ENCODE measurements at regions not wholly inside any gene's neighbourhood (a gene's known extent, or its start where the extent isn't known, plus 50 kb on each side); places are given as distances from the start of the nearest gene placed in this dataset.

- DNase-seq (ENCODE audit: extremely low read depth, insufficient read length): no peak
- Histone ChIP-seq H3K27me3 (replicated peaks; ENCODE audit: control insufficient read depth, insufficient read depth, low read length) (no peaks in the 10 kb centered on the region), H3K4me3 (replicated peaks; ENCODE audit: low read depth, low read length) (no peak overlapping the region), H3K36me3 (ENCODE audit: control insufficient read depth, insufficient read depth, low read length) (no peaks in the 10 kb centered on the region)
- TF ChIP-seq, protein P1, sequence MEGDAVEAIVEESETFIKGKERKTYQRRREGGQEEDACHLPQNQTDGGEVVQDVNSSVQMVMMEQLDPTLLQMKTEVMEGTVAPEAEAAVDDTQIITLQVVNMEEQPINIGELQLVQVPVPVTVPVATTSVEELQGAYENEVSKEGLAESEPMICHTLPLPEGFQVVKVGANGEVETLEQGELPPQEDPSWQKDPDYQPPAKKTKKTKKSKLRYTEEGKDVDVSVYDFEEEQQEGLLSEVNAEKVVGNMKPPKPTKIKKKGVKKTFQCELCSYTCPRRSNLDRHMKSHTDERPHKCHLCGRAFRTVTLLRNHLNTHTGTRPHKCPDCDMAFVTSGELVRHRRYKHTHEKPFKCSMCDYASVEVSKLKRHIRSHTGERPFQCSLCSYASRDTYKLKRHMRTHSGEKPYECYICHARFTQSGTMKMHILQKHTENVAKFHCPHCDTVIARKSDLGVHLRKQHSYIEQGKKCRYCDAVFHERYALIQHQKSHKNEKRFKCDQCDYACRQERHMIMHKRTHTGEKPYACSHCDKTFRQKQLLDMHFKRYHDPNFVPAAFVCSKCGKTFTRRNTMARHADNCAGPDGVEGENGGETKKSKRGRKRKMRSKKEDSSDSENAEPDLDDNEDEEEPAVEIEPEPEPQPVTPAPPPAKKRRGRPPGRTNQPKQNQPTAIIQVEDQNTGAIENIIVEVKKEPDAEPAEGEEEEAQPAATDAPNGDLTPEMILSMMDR (IDR thresholded peaks at IDR 0.05; ENCODE audit: insufficient read depth, low read length, poor library complexity, severe bottlenecking): no peak
These were observed 91.5 kb downstream of the MEX3B start for GRCh38 chr15:81954158-81954783.

- Histone ChIP-seq H3K36me3 (ENCODE audit: control insufficient read depth, insufficient read depth, low read length) (no peaks in the 10 kb centered on the region), H3K27me3 (replicated peaks; ENCODE audit: control insufficient read depth, insufficient read depth, low read length) (no peaks in the 10 kb centered on the region), H3K4me3 (replicated peaks; ENCODE audit: low read depth, low read length) (no peak overlapping the region)
- no peak for DNase-seq (ENCODE audit: extremely low read depth, insufficient read length)
- TF ChIP-seq, protein P1 (IDR thresholded peaks at IDR 0.05; ENCODE audit: insufficient read depth, low read length, poor library complexity, severe bottlenecking): no peak
These were observed 94.9 kb downstream of the MEX3B start for GRCh38 chr15:81950841-81951414.

GRCh38 chr15:81948751-81949150, 97.1 kb downstream of the MEX3B start:
- no peaks in the 10 kb centered on the region for H3K36me3 ChIP-seq (ENCODE audit: control insufficient read depth, insufficient read depth, low read length)
- no peak overlapping the region for H3K4me3 ChIP-seq (replicated peaks; ENCODE audit: low read depth, low read length)
- no peaks in the 10 kb centered on the region for H3K27me3 ChIP-seq (replicated peaks; ENCODE audit: control insufficient read depth, insufficient read depth, low read length)
- peak; percentile 12 for DNase-seq (ENCODE audit: extremely low read depth, insufficient read length)
- TF ChIP-seq, protein P1 (IDR thresholded peaks at IDR 0.05; ENCODE audit: insufficient read depth, low read length, poor library complexity, severe bottlenecking): no peak

- no peaks in the 10 kb centered on the region for H3K27me3 ChIP-seq (replicated peaks; ENCODE audit: control insufficient read depth, insufficient read depth, low read length)
- TF ChIP-seq, protein P1 (IDR thresholded peaks at IDR 0.05; ENCODE audit: insufficient read depth, low read length, poor library complexity, severe bottlenecking): no peak
- H3K36me3 ChIP-seq (ENCODE audit: control insufficient read depth, insufficient read depth, low read length): no peaks in the 10 kb centered on the region
- H3K4me3 ChIP-seq (replicated peaks; ENCODE audit: low read depth, low read length): no peak overlapping the region
- DNase-seq (ENCODE audit: extremely low read depth, insufficient read length): no peak
These were observed 97.6 kb downstream of the MEX3B start for GRCh38 chr15:81948222-81948621.

- DNase-seq (ENCODE audit: extremely low read depth, insufficient read length): no peak
- TF ChIP-seq, protein P1 (IDR thresholded peaks at IDR 0.05; ENCODE audit: insufficient read depth, low read length, poor library complexity, severe bottlenecking): no peak
- Histone ChIP-seq H3K4me3 (replicated peaks; ENCODE audit: low read depth, low read length) (no peak overlapping the region), H3K27me3 (replicated peaks; ENCODE audit: control insufficient read depth, insufficient read depth, low read length) (no peaks in the 10 kb centered on the region), H3K36me3 (ENCODE audit: control insufficient read depth, insufficient read depth, low read length) (no peaks in the 10 kb centered on the region)
These were observed 98.3 kb downstream of the MEX3B start for GRCh38 chr15:81947548-81947947.

Data from GM06990 (cell line).